ENCODE measurements at regions not wholly inside any gene's neighbourhood (a gene's known extent, or its start where the extent isn't known, plus 50 kb on each side); places are given as distances from the start of the nearest gene placed in this dataset.

DNA sequence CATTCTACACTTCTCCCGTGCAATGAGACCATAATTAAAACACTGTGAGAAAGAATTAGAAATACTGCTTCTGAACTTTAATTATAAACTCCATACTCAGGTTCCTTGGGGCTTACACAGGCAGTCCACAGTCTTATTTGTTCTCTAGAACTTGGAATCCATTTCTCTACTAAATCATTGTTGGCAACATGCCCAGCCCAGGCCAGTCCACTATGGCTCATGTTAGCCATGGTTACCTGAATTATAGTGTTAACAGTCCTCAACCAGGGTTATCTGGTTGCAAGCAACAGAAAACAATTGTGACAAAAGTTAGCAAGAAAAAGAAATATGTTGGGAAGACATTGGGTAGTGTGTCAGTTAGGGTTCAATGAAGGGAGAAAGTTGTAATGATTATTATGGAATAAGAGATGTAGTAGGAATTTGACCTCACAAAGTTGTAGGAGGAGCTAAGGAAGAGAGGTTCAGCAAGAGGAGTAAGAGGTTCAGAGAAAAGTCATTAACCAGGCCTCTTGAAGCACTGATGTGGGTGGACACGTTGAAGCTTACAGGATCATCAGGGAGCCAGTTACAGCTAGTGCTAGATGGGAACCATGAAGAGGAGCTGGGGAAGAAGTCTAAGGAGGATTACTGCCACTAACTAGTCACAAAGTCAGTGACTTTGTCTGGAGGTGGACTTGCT lies 120.2 kb upstream of the ADRA1D start:
- no peak for TF ChIP-seq PAX8 (IDR thresholded peaks at IDR 0.05)
- TF ChIP-seq CHD4 (IDR thresholded peaks at IDR 0.05) = no peak
- TF ChIP-seq, protein P1, sequence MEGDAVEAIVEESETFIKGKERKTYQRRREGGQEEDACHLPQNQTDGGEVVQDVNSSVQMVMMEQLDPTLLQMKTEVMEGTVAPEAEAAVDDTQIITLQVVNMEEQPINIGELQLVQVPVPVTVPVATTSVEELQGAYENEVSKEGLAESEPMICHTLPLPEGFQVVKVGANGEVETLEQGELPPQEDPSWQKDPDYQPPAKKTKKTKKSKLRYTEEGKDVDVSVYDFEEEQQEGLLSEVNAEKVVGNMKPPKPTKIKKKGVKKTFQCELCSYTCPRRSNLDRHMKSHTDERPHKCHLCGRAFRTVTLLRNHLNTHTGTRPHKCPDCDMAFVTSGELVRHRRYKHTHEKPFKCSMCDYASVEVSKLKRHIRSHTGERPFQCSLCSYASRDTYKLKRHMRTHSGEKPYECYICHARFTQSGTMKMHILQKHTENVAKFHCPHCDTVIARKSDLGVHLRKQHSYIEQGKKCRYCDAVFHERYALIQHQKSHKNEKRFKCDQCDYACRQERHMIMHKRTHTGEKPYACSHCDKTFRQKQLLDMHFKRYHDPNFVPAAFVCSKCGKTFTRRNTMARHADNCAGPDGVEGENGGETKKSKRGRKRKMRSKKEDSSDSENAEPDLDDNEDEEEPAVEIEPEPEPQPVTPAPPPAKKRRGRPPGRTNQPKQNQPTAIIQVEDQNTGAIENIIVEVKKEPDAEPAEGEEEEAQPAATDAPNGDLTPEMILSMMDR (IDR thresholded peaks at IDR 0.05 in 2 of 3, conservative IDR thresholded peaks at IDR 0.05 in 1 of 3; ENCODE audit: control insufficient read depth in 2 of 3, extremely low read depth in 1 of 3, insufficient read depth in 1 of 3, low read depth in 3 of 3, low read length in 3 of 3) = no peak
- TF ChIP-seq, protein P2, sequence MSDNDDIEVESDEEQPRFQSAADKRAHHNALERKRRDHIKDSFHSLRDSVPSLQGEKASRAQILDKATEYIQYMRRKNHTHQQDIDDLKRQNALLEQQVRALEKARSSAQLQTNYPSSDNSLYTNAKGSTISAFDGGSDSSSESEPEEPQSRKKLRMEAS (IDR thresholded peaks at IDR 0.05; ENCODE audit: low read depth, low read length) = no peak
- no peak for TF ChIP-seq SREBF2 (IDR thresholded peaks at IDR 0.05; ENCODE audit: low read length)
- no peak for TF ChIP-seq SIN3A (IDR thresholded peaks at IDR 0.05; ENCODE audit: low read depth, low read length)
- TF ChIP-seq ZNF384 (IDR thresholded peaks at IDR 0.05; ENCODE audit: borderline replicate concordance, low read depth, low read length) = no peak
- TF ChIP-seq, protein P3, sequence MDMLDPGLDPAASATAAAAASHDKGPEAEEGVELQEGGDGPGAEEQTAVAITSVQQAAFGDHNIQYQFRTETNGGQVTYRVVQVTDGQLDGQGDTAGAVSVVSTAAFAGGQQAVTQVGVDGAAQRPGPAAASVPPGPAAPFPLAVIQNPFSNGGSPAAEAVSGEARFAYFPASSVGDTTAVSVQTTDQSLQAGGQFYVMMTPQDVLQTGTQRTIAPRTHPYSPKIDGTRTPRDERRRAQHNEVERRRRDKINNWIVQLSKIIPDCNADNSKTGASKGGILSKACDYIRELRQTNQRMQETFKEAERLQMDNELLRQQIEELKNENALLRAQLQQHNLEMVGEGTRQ (IDR thresholded peaks at IDR 0.05; ENCODE audit: borderline replicate concordance, low read depth, low read length) = no peak
- TF ChIP-seq NFIC (IDR thresholded peaks at IDR 0.05; ENCODE audit: low read depth, low read length) = no peak
- TF ChIP-seq, protein P4, sequence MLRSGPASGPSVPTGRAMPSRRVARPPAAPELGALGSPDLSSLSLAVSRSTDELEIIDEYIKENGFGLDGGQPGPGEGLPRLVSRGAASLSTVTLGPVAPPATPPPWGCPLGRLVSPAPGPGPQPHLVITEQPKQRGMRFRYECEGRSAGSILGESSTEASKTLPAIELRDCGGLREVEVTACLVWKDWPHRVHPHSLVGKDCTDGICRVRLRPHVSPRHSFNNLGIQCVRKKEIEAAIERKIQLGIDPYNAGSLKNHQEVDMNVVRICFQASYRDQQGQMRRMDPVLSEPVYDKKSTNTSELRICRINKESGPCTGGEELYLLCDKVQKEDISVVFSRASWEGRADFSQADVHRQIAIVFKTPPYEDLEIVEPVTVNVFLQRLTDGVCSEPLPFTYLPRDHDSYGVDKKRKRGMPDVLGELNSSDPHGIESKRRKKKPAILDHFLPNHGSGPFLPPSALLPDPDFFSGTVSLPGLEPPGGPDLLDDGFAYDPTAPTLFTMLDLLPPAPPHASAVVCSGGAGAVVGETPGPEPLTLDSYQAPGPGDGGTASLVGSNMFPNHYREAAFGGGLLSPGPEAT (IDR thresholded peaks at IDR 0.05; ENCODE audit: low read depth) = no peak

Data from GM12878 (cell line).